Breast epithelium (tissue), 3 donors: ENCODE measurements at regions not wholly inside any gene's neighbourhood (a gene's known extent, or its start where the extent isn't known, plus 50 kb on each side); places are given as distances from the start of the nearest gene placed in this dataset.

ENCODE experiments used
- POLR2A ChIP-seq: fragments of 450-650 bp; IDR thresholded peaks from one replicate; pipeline ENCODE4 v1.6.1; 2016; ENCODE audit warnings: antibody characterized with exemption, mild to moderate bottlenecking, moderate library complexity
- POLR2AphosphoS5 ChIP-seq, 3 donors: sonication (generic); formaldehyde crosslinking; IDR thresholded peaks; one replicate each; pipeline ENCODE4 v1.6.1; 2017; ENCODE audit warnings: antibody characterized with exemption in 3 of 3
- TF ChIP-seq, protein P1 (sequence below), 3 donors: fragments of 450-650 bp; IDR thresholded peaks; one replicate each; pipeline ENCODE4 v1.5.1; 2016 to 2017; ENCODE audit warnings: antibody characterized with exemption in 3 of 3, mild to moderate bottlenecking in 3 of 3, moderate library complexity in 3 of 3

DNA sequence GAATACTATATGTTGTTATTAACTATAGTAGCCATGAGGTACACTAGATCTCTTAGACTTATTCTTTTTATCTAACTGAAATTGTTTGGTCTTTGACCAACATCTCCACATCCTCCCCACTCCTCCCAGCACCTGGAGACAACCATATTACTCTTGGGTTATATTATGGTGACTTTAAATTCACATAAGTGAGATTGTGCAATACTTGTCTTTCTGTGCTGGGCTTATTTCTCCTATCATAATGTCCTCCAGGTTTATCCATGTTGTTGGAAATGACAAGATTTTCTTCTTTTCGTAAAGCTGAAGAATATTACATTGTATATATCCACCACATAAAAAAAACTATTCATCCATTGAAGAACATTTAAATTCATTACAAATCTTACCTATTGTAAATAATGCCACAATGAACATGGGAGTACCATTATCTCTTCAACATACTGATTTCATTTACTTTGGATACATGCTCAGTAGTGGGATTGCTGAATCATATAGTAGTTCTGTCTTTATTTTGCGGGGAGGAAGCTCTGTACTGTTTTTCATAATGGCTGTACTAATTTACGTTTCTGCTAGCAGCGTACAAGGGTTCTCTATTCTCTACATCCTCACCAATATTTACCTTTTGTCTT, 159.2 kb upstream of the SCN7A start:
- no peak for TF ChIP-seq POLR2AphosphoS5 (IDR thresholded peaks at IDR 0.05)
- TF ChIP-seq, protein P1, sequence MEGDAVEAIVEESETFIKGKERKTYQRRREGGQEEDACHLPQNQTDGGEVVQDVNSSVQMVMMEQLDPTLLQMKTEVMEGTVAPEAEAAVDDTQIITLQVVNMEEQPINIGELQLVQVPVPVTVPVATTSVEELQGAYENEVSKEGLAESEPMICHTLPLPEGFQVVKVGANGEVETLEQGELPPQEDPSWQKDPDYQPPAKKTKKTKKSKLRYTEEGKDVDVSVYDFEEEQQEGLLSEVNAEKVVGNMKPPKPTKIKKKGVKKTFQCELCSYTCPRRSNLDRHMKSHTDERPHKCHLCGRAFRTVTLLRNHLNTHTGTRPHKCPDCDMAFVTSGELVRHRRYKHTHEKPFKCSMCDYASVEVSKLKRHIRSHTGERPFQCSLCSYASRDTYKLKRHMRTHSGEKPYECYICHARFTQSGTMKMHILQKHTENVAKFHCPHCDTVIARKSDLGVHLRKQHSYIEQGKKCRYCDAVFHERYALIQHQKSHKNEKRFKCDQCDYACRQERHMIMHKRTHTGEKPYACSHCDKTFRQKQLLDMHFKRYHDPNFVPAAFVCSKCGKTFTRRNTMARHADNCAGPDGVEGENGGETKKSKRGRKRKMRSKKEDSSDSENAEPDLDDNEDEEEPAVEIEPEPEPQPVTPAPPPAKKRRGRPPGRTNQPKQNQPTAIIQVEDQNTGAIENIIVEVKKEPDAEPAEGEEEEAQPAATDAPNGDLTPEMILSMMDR (IDR thresholded peaks at IDR 0.05), result no peak
- no peak for TF ChIP-seq POLR2A
